ENCODE measurements at regions not wholly inside any gene's neighbourhood (a gene's known extent, or its start where the extent isn't known, plus 50 kb on each side); places are given as distances from the start of the nearest gene placed in this dataset.
A peak's percentile ranks its signal among the peaks of the same experiment; 100 is the strongest.

DNA sequence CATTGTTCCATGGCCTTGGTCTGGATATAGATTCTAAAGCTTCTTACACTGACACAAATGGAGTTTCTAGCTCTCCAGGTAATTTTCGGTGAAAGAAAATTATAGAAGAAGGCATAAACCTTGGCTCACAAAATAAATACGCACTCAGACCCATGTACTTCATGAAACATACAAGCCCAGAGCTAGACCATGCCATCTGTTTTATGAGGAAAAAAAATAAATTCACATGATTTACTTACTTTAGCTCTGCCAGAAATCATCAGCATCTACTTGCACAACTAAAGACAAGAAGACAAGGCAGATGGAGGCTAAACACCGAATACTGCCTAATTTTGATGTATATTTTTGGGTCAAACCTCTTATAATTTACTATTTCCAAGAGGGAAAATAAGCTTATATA lies 197.4 kb upstream of the KLF14 start:
- DNase-seq: no peak

DNA sequence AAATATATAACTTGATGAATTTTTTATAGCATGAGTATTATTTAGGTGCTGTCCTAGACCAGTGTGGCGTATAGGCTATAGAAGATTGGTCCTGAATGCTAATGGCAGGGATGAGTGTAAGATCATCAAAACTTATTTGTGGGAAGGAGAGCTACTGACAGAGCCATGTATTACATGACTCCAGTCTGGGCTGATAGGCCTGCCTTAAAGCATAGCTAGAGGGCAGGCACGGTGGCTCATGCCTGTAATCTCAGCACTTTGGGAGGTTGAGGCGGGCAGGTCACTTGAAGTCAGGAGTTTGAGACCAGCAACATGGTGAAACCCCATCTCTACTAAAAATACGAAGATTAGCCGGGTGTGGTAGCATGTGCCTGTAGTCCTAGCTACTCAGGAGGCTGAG lies 198.1 kb upstream of the KLF14 start:
- no peak for DNase-seq

DNA sequence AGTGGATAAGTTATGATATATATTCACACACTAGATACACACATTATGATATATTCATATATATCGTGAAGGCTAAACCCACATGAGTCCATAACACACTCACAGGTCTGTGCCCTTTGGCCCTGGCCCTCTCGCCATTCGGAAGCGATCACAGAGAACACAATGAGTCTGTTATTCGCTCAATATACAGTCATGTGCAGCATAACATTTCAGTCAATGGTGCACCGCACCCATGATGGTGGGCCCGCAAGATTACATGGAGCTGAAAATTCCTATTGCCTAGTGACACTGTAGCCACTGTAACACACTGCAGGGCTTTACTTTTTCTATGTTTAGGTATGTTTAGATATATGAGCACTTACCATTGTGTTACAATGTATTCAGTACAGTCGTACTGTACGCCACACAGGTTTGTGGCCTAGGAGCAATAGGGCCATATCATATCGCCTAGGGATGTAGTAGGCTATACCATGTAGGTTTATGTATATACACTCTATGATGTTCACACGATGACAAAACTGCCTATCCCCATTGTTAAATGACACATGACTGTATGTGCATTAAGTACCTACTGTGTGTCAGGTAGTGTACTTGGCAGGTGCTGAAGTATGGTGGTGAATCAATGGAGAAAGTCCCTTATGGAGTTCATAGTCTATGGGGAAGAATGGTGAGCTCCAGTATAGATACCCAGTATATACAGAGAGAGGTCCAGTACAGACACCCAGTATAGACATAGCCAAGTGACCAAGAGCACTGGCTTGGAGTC lies 198.8 kb upstream of the KLF14 start:
- no peak for DNase-seq

DNA sequence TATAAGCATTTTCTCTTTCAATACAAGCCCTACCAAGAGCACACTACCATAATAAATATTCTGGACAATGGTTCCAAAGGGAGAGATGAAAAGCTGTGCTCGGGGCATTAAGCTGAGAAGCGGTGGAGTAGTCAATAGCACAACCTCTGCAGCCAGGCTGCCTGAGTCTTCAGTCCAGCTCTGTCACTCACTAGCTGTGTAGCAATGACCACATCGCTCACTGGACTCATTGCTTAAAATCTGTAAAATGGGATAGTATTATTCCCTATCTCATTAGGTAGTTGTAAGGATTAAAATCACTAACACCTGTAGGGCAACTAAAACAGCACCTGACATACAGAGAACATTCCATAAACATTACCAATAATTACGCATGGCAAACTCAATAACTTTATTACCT lies 199.9 kb upstream of the KLF14 start:
- no peak for DNase-seq

DNA sequence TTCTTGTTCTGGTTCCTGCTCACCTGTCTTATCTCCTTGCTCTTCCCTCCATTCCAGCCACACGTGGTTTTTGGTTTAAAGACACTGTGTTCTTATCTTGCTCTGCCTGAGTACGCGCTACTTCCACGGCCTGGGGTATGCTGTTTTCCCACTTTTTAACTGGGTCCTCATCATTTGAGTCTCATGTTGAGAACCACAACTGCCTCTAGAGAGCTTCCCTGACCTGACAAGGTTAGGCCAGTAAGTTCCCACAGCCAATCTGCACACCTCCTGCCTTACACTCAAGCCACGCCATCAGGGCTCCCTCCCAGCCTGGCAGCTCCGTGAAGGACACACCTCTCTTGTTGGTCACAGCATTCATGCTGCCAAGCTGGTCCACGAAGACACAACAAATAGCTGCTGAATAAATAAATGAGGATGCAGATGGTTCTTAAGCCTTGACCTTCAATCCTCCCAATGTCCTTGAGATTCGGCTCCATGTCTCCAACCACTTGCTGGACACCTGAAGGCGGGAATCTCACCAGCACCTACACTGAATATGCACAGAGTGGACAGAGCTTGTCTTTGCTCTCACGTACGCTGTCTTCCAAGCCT lies 201.7 kb upstream of the KLF14 start:
- no peak for DNase-seq

DNA sequence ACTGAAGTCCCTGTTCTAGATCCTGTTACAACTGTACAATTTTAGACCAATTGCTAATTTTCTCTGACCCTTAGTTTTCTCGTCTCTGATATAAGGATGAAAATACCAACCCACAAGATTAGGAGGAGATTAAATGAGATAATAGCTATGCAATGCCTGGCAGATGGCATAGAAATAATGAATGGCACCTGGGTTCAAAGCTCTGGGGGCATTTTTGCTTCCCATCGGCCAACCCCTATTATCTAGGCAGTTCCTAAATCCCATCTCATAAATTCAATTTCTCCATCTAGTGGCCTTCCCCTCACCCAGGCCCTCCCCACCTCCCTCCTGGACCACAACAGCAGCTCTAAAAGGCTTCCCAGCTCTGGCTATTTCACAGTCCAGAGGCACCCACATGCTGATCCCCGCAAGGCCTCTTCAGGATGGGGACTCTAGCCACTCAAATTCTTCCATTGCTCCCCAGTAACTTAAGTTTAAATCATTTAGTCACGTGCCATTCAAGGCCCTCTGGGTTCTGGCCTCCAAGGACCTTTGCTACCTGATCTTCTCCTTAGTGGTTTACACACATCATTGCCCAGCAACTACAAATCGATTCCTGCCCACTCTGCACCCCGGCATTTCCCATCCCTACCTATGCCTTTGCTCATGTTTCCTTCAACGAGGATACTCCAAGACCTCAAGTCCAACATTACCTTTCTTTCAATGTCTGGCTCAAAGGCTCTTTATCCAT lies 202.4 kb upstream of the KLF14 start:
- DNase-seq: no peak

DNA sequence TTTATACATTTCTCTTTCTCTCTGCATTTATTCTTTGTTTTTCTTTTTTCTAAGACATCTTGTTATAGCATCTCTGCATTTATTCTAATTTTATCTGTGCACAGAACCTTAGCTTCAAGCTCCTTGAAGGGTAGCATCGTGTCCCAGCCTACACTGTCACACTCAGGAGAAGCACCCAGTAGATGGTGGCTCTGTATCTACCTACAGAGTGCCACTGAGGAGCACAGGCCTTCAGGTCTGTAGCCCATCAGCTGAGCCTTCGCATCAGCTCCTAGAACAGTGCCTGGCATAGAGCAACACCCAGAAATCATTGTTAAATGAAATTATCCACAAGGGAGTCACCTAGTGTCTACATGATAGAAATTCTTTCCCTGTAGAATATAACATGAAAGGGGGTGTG lies 203.0 kb upstream of the KLF14 start:
- DNase-seq: no peak

DNA sequence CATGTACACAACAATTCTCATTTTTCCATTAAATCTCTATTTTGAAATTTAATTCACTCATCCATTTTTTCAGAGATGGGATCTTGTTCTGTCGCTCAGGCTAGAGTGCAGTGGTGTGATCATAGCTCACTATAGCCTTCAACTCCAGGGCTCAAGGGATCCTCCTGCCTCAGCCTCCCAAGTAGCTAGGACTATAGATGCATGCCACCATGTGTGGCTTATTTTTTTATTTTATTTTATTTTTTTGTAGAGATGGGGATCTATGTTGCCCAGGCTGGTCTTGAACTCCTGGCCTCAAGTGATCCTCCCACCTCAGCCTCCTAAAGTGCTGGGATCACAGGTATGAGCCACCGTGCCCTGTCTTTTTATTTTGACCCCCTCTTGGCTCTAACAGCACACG lies 203.8 kb upstream of the KLF14 start:
- no peak for DNase-seq

DNA sequence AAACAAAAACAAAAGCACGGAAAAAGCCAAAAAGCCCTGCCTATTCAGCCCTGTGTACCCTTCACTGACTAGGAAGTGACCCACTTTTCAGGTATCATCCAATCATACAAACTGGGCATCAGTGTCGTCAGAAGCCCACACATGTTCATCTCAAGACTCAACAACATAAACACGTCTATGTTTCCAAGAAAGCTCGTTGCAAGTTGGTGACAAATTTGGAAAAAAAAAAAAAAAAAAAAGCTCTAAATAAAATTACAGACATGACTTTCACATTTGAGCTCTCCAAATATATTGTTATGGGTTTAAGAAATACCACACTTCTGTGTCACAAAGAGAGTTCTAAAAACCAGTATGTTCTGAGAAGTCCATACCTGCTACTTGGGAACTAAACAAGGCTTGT lies 204.7 kb upstream of the KLF14 start:
- no peak for DNase-seq

DNA sequence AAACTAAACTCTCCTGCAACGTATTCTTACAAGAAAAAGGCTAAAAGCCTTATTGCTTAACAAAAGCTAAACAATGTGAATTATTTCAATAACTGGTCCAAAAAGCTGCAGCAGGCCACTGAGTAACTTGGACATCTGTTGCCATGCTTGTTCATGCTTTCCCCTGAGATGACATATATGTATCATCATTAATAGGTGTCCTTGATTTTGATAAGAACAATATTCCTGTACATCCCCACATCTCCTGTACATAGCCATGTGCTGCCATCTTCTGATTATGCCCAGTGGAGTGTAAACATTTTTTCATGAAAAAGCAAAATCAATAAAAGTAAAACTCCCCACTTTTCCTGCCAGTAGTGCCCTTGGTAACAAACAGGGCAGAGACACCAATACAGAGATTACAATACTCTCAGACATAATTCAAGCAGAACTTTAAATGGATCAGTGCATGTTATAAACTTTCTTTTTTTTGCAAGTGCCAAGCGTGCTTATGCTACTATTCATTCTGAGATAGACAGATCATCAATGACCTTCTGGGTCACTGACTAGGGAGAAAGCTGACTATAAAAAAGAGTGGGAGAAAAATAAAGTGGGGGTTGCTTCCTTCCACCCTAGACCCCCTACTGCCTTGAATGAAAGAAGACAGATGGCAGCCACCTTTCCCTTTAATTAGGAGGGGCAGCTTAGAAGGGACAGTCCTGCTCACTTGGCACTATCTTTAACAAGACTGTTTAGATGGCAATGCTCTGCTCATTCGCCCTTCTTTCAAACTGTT lies 205.5 kb upstream of the KLF14 start:
- no peak for DNase-seq

DNA sequence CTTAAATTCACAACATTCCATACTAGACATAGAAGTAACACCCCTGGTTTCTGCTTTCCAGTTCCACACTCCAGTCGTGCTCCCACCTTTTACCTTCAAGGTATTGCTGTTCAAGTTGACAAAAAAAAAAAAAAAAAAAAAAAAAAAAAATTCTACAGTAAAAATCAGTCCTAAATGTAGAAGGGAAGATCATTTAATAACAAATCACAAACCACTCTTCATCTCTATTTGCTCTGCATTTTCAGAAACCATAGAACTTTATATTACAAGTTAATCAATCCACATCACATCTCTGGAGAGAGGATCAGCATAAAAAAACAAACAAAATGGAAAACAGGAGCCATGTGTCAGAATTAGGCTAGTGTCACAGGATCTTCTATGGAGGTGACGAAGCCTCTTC lies 206.3 kb upstream of the KLF14 start:
- no peak for DNase-seq

DNA sequence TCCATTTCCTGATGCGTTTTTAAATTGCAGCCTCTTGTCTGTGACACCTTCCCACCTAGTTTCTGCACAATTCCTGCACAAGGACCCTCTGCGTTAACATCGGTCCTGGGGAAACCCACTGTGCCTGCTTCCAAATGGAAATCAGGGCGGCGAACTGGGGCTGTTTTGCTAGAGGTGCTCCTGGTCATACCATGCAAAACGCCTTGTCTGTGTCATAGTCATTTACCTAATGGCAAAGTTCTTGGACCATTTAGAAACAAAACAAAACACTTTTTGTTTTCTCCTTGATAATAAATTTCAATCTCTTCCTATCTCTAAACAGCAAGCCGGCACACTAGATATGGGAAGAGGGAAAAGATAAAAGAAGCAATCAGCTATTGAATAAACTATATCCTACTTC lies 206.9 kb upstream of the KLF14 start:
- DNase-seq: no peak

DNA sequence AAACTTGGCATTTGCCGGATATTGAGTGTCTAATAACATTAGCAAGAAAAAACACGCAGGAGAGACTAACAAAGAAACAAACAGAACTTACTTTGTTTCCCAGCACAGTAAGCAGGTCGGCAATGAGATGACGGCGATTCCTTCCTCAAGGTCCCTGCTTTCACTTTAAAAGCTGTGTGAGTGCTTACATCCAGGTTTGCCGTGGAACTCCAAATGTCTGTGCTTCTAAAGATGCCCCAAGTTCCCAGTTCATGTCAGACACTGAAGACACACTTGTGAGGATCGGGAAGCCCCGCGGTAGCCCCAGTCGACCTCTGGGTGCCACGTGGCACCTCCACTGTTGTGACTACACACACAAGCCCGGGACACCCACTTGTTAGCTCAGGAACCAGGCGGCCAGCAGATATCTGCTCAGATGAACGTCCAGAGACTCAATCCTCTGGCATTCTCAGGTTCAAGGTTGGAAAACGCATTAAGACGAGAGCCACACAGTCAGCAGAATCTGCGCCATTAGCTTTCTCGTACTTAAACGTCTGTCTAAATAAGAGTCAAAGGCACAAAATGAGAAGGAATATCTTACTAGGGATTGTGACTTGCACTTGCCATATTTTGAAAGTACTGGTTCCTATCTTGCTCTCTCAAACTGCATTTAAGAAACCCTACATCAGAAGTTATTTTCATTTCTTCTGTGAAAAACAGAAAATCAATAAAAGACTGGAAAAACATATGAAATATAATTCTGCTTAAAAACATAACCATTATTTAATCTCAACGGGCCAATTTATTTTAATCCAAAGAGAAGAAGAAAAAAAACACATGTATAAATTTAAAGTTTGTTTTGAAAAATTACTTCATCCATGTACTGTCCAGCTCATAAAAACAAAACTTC lies 207.6 kb upstream of the KLF14 start:
- no peak for DNase-seq

DNA sequence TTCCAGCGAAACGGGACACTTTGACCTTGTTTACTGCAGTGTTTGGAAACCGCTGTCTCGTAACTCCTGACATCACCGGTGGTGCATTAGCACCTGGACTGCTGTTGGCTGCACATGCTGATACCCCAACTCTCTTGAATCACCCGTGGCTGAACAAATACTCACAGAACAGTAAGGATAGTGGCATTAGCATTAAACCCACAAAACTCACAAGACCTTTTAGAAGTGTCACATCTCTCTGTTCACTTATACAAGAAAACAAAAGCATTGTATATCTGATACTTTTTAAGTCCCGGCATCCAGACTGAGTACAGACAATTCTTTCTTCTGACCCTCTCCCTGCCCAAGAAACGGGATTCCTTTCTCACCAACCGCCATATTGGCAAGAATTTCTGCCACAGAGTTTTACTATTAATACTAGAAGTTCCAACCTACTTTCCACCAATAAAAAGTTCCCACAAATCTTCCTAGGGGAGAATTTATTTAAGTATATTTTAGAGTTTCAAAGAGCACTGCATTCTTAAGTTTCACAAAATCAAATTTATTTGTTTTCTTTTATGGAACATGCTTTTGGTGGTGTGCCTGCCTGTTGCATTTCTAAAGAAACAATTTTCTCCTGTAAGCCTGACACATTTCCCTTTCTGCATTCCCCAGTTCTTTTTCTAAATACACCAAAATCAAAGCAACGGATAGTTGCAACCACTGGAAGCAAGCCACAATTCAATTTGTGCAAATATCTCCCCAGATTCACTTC lies 208.4 kb upstream of the KLF14 start:
- no peak for DNase-seq

DNA sequence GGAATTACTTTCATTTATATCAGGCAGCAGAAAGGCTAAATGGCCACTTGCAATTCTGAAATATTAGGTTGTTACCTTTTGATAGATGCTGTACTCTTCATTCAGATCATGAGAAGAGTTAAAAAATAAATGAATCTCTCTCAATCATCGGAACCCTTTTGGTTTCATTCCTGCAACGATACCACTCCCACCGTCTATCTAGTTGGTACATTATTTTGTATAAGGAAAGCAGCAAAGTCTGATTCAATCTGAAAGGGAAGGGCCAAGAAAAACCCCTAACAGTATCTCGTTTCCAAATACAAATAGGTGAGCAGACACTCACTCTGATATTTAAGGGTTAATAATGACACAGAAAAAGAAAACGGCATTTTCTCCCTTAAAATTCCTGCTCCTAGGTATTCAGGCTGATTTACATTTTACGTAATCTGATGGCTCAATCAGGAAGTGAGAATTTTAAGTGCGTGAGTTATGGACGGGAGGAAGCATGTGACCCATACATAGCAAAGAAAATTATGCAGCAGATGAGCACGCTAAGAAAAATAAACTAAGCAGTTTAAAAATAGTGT lies 209.4 kb upstream of the KLF14 start:
- peak; percentile 83 for DNase-seq

DNA sequence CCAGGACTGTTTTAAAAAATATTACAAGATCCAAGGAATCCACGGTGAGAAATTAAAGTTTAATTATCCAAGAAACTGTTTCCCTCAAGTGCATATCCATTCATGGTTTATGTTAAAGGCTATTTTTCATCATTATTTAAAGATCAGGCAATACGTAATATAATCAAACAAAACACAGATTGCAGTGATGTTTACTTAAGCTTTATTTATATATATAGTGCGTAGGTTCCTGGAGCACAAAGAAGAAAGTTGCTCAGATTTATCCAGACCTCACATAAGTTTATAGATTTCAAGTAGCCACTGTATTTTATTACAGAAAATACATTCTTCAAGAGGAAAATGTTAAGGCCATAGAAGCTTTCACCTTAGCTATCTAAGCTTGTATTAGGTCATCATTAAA lies 210.0 kb upstream of the KLF14 start:
- no peak for DNase-seq

DNA sequence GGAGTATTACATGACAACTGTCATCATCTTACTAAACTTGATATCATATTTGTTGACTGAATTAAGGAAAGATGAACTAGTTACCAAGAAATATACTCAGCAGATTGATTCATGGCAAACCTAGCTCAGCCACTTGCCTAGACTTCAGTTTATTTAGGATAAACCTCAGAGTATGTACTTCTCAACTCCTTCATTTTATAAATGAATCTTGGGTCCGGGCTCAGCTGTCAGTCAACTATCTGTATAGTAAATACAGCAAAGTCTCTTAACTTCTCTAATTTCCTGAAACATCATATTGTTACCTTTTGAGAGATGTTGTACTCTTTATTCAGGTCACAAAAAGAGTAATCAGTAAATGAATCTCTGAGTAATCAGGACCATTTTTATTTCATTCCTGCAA lies 211.0 kb upstream of the KLF14 start:
- no peak for DNase-seq

DNA sequence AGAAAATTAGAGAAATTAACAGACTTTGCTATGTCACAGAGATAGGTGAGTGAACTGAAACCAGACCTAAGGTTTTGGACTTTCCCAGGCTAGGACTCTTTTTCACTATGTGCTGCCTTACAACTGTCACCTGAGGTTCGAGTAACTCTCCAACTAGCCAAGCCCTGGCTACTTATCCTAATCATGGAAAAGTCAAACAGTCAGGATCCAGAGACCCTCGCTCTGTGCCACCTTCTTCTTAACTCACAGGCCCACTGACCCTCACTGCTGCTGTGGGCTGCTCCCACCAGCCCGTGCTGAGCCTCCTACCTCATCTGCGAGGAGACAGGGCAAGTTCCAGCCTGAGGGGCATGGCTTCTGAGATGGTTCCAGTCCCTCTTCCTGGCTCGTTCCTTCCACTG lies 211.4 kb upstream of the KLF14 start:
- no peak for DNase-seq

DNA sequence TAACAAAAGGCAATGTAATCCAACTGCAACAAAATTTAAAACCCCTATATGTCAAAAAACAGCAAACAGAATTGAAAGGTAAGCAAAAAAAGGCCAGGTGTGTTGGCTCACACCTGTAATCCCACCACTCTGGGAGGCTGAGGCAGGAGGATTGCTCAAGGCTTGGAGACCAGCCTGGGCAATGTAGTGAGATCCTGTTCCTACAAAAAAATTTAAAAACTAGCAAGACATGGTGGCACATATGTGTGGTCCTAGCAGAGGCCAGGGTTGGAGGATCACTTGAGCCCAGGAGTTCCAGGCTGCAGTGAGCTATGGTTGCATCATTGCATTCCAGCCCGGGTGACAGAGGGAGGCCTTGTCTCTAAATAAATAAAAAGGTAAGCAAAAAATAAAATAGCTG lies 212.1 kb upstream of the KLF14 start:
- no peak for DNase-seq

DNA sequence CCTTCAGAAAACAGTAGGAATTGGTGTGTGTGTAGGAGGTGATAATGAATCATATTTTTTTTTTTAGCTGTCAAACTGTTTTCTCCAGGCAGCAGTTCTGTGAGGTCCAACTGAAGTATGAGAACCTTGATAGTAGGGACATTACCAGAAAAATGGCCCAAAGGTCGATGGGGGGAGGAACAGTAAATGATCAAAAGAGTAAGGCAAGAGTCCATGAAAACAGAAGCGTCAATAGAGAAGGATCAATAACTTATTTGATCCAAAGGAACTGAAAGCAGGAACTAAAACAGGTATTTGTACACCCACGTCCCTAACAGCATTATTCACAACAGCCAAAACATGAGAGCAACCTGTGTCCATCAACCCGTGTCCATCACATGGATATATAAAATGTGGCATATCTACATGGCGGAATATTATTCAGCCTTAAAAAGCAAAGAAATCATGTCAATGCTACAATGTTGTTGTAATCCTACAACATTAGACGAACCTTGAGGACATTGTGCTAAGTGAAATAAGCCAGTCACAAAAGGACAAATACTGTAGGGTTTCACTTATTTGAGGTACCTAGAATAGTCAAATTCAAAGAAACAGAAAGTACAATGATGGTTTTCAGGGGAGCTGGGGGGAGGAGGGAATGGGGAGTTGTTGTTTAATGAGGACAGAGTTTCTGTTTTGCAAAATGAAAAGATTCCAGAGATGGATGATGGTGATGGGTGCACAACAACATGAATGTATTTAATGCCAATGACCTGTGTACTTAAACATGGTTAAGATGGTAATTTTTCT lies 214.0 kb upstream of the KLF14 start:
- no peak for DNase-seq

DNA sequence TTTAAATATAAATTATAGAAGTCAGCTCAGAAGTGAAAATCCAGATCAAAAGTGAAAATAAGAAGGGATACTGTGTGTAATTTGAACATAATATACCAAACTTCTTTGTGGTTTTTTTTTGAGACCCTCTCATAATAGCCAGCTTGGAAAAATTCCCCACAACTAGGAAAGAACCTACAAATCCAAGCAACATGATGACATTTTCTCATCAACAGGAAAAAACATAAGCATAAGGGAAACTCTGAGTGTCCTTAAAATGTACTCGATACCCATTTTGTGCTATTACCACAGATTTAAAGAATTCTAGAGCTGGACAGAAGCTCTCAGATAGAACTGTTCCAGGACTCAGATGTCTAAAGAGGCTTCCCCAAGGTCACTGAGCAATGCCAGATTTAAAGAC lies 214.8 kb upstream of the KLF14 start:
- no peak for DNase-seq

Data from fibroblast of skin of right biceps (primary cell).